HUES48 (cell line): ENCODE measurements at regions not wholly inside any gene's neighbourhood (a gene's known extent, or its start where the extent isn't known, plus 50 kb on each side); places are given as distances from the start of the nearest gene placed in this dataset.

Experiments
- H3K27ac ChIP-seq: one replicate; pipeline ENCODE4 v1.7.0; 2013; ENCODE audit warnings: low read depth, low read length, inconsistent platforms
- H3K27me3 ChIP-seq: 2 replicates; pipeline ENCODE4 v1.6.1; 2013; ENCODE audit warnings: mild to moderate bottlenecking, low read length; ENCODE audit not compliant: control insufficient read depth, insufficient read depth
- H3K36me3 ChIP-seq: 2 replicates; pipeline ENCODE4 v1.6.1; 2013; ENCODE audit warnings: low read length; ENCODE audit not compliant: control insufficient read depth, insufficient read depth
- H3K4me1 ChIP-seq: 2 replicates; pipeline ENCODE4 v1.6.1; 2013; ENCODE audit warnings: mild to moderate bottlenecking, low read length; ENCODE audit not compliant: control insufficient read depth, insufficient read depth
- H3K4me3 ChIP-seq: 2 replicates; pipeline ENCODE4 v1.5.1; 2013; ENCODE audit warnings: mild to moderate bottlenecking, low read depth, low read length
- H3K9ac ChIP-seq: 2 replicates; pipeline ENCODE4 v1.6.1; 2013; ENCODE audit warnings: mild to moderate bottlenecking, low read depth, low read length, moderate library complexity
- H3K9me3 ChIP-seq: 2 replicates; pipeline ENCODE4 v1.6.1; 2013; ENCODE audit warnings: low read length; ENCODE audit not compliant: control insufficient read depth, insufficient read depth

- H3K36me3 ChIP-seq, result no peaks in the 10 kb centered on the region
- no peaks in the 10 kb centered on the region for H3K9me3 ChIP-seq
- no peaks in the 10 kb centered on the region for H3K4me1 ChIP-seq
- no peak overlapping the region for H3K9ac ChIP-seq
- no peak overlapping the region for H3K27ac ChIP-seq
- H3K27me3 ChIP-seq, result no peaks in the 10 kb centered on the region
- no peak overlapping the region for H3K4me3 ChIP-seq
These were observed 1181.9 kb downstream of the BRD1 start for GRCh38 chr22:48645766-48646165.

GRCh38 chr22:48644997-48645396, 1182.7 kb downstream of the BRD1 start:
- Histone ChIP-seq H3K27me3 (no peaks in the 10 kb centered on the region), H3K9me3 (no peaks in the 10 kb centered on the region)

GRCh38 chr22:48644108-48644507, 1183.6 kb downstream of the BRD1 start:
- no peak overlapping the region for H3K4me3 ChIP-seq
- H3K27me3 ChIP-seq, result no peaks in the 10 kb centered on the region
- no peak overlapping the region for H3K27ac ChIP-seq
- H3K4me1 ChIP-seq, result no peaks in the 10 kb centered on the region
- H3K9me3 ChIP-seq, result no peaks in the 10 kb centered on the region
- no peak overlapping the region for H3K9ac ChIP-seq
- H3K36me3 ChIP-seq, result no peaks in the 10 kb centered on the region

More at GRCh38 chr22:48644997-48645396, 1182.7 kb downstream of the BRD1 start:
- Histone ChIP-seq H3K36me3 (no peaks in the 10 kb centered on the region), H3K9ac (no peak overlapping the region), H3K4me3 (no peak overlapping the region), H3K4me1 (no peaks in the 10 kb centered on the region), H3K27ac (no peak overlapping the region)

DNA sequence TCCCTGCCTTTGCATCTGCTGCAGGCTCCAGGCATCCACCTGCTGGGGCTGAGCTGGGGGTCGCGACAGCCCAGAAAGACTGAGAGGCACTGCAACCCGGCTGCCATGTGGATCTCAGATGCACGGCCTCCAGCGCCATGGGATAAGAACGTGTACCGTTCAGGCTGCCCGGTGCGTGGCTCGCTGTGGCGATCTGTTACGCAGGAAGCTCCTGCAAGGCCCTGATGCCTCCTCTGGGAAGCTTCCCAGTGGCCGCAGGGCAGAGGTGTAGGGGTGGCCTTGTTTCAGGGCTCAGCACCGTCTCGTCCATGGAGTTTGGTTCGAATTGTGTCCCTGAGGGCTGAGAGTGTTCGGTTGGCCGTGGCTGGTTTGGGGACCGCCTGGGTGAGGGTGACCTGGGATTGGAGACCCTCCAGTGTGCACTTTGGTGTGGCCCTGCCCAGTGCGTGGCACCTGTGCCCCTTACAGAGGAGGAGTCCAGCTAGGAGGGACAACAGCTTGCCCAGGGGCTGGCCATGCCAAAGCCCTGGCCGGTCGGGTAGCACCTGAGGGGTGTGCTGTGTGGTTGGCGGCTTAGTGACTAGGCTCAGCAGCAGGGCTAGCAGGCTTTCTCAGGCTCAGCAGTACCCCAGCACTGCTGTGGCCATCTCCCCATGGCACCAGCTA, 1184.5 kb downstream of the BRD1 start:
- no peaks in the 10 kb centered on the region for H3K27me3 ChIP-seq
- no peaks in the 10 kb centered on the region for H3K36me3 ChIP-seq
- H3K9me3 ChIP-seq, result no peaks in the 10 kb centered on the region
- no peaks in the 10 kb centered on the region for H3K4me1 ChIP-seq
- H3K4me3 ChIP-seq, result no peak overlapping the region
- H3K27ac ChIP-seq, result no peak overlapping the region
- no peak overlapping the region for H3K9ac ChIP-seq

GRCh38 chr22:48642550-48642949, 1185.1 kb downstream of the BRD1 start:
- Histone ChIP-seq H3K36me3 (no peaks in the 10 kb centered on the region), H3K4me1 (no peaks in the 10 kb centered on the region), H3K9me3 (no peaks in the 10 kb centered on the region), H3K27ac (no peak overlapping the region), H3K9ac (no peak overlapping the region), H3K4me3 (no peak overlapping the region), H3K27me3 (no peaks in the 10 kb centered on the region)

DNA sequence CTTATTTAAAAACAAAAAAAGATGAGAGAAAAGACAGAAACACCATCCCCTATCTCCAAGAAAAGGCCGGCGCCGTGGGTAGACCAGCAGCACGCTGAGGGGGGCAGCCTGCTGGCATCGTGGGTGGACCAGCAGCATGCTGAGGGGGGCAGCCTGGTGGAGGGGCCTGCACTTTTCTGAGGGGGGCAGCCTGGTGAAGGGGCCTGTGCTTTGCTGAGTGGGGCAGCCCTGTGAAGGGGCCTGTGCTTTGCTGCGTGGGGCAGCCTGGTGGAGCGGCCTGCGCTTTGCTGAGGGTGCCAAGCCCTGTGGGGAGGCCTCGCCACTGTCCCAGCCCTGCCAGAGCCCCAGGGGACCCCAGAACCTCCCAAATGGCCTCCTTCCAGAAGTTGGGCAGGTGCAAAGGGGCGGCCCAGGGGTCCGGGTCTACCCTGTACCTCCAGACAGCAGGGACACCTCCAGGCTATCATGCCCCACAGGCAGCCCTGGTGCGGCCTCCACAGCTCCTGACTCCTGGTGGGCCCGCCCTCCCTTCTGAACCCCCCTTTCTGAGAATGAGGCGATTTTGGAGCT, 1185.7 kb downstream of the BRD1 start:
- no peak overlapping the region for H3K27ac ChIP-seq
- H3K9ac ChIP-seq, result no peak overlapping the region
- no peaks in the 10 kb centered on the region for H3K27me3 ChIP-seq

GRCh38 chr22:48640890-48641841, 1186.5 kb downstream of the BRD1 start:
- no peak overlapping the region for H3K4me3 ChIP-seq
- H3K27me3 ChIP-seq, result no peaks in the 10 kb centered on the region
- H3K9ac ChIP-seq, result no peak overlapping the region
- H3K36me3 ChIP-seq, result no peaks in the 10 kb centered on the region
- no peaks in the 10 kb centered on the region for H3K4me1 ChIP-seq
- H3K27ac ChIP-seq, result no peak overlapping the region
- H3K9me3 ChIP-seq, result no peaks in the 10 kb centered on the region

More for the DNA sequence above, 1185.7 kb downstream of the BRD1 start:
- Histone ChIP-seq H3K36me3 (no peaks in the 10 kb centered on the region), H3K4me3 (no peak overlapping the region), H3K4me1 (no peaks in the 10 kb centered on the region), H3K9me3 (no peaks in the 10 kb centered on the region)

GRCh38 chr22:48639896-48640748, 1187.6 kb downstream of the BRD1 start:
- no peaks in the 10 kb centered on the region for H3K27me3 ChIP-seq
- H3K36me3 ChIP-seq, result no peaks in the 10 kb centered on the region
- H3K9ac ChIP-seq, result no peak overlapping the region
- H3K9me3 ChIP-seq, result no peaks in the 10 kb centered on the region
- H3K27ac ChIP-seq, result no peak overlapping the region
- H3K4me3 ChIP-seq, result no peak overlapping the region
- H3K4me1 ChIP-seq, result no peaks in the 10 kb centered on the region

GRCh38 chr22:48639021-48639795, 1188.5 kb downstream of the BRD1 start:
- H3K27ac ChIP-seq, result no peak overlapping the region
- no peaks in the 10 kb centered on the region for H3K9me3 ChIP-seq
- no peak overlapping the region for H3K9ac ChIP-seq
- no peaks in the 10 kb centered on the region for H3K4me1 ChIP-seq
- H3K27me3 ChIP-seq, result no peaks in the 10 kb centered on the region
- no peaks in the 10 kb centered on the region for H3K36me3 ChIP-seq
- no peak overlapping the region for H3K4me3 ChIP-seq

DNA sequence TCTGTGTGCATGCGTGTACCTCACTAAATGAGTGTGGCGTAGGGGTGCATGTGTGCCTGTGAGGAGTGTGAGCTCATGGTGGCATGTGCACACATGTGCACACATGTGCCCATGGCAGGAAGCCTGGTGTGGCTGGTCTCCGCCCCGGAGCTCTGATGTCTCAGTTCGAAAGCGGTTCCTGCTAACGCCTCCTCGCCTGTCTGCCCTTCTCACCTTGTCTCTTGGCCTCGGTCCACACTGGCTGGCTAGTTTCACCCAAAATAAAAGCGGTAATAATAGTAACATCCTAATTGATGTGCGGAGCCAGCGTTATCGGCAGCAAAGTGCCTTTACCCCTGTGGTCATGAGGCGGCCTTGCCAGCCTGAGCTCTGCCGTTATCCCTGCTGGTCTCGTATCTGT, 1190.4 kb downstream of the BRD1 start:
- no peak overlapping the region for H3K9ac ChIP-seq
- no peaks in the 10 kb centered on the region for H3K36me3 ChIP-seq
- no peaks in the 10 kb centered on the region for H3K9me3 ChIP-seq
- no peaks in the 10 kb centered on the region for H3K4me1 ChIP-seq
- H3K27me3 ChIP-seq, result no peaks in the 10 kb centered on the region
- no peak overlapping the region for H3K4me3 ChIP-seq
- H3K27ac ChIP-seq, result no peak overlapping the region
